Hematopoietic multipotent progenitor cell treated with erythropoietin and hydrocortisone succinate and interleukin-3 and kit ligand, for 6 days (in vitro differentiated cells): ENCODE measurements at regions not wholly inside any gene's neighbourhood (a gene's known extent, or its start where the extent isn't known, plus 50 kb on each side); places are given as distances from the start of the nearest gene placed in this dataset.
A peak's percentile ranks its signal among the peaks of the same experiment; 100 is the strongest.

ENCODE experiments used
- DNase-seq: peaks from one replicate; pipeline ENCODE4 v3.0.0-alpha.2; 2015

DNA sequence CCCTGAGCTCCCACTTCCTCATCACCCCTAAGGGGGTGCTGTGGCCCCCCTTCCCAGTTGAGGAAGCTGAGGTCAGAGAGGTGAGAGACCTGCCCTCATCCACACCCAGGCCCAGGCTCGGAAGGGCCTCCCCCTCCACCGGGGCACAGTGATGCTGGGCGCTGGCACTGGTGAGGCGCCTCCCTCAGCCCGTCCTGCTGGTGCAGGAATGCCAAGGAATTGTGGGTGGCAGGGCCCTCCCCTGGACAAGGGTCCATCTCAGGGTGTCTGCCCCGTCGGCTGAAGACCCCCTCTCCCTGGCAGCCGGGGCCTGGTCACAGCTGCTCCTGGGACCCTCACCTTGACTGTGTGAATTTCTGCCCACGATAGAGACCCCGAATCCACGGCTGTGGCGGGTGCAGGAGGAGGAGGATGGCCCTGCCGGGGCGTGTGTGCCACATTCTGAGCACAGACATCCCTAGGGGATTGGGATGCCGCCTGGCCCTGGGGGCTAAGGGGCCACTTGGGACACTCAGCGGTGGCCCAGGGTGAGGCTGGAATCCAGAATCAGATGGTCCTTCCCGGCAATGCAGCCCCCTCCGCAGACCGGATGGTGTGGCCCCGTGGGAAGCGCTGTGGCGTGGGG lies 70.2 kb upstream of the GATA5 start:
- DNase-seq: no peak

DNA sequence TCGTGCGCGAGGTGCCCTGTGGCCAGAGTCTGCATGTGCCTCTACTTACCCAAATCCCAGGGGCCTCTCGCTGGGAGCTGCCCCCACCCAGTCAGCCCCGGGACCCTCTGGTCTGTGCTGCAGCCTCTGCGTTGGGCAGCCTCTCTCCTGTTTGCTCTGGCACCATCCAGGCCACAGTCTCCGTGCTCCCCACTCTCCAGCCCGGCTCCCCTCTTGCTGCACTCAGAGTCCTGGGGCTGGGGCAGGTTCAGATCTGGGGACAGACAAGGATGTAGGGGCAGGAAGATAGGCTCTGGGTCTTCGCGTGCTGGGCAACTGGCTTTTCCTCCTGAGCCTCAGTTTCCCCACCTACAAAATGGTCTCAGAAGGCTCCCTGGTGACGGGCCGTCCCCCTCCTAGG lies 70.8 kb upstream of the GATA5 start:
- no peak for DNase-seq

GRCh38 chr20:62547364-62547763 lies 71.6 kb upstream of the GATA5 start:
- no peak for DNase-seq

DNA sequence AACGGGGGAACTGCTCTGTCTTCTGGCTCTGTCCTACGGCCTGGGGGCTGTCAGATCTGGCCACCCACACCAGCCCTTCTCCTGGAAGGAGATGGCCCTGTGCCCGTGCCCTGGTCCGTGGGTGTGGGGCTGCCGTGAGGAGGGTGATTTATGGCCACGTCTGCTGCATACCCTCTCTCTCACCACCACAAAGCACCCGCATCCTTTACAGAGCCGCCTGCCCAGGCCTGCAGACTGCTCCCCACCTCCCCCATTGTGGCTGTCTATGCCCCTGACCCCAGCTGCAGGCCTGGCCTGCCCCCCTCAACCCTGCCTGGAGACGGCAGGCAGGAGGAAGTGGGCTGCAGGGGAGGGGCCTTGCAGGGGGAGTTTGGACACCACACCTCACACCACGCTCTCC lies 72.7 kb upstream of the GATA5 start:
- no peak for DNase-seq

GRCh38 chr20:62549029-62549428 lies 73.2 kb upstream of the GATA5 start:
- DNase-seq: no peak

GRCh38 chr20:62549499-62550086 lies 73.8 kb upstream of the GATA5 start:
- no peak for DNase-seq

DNA sequence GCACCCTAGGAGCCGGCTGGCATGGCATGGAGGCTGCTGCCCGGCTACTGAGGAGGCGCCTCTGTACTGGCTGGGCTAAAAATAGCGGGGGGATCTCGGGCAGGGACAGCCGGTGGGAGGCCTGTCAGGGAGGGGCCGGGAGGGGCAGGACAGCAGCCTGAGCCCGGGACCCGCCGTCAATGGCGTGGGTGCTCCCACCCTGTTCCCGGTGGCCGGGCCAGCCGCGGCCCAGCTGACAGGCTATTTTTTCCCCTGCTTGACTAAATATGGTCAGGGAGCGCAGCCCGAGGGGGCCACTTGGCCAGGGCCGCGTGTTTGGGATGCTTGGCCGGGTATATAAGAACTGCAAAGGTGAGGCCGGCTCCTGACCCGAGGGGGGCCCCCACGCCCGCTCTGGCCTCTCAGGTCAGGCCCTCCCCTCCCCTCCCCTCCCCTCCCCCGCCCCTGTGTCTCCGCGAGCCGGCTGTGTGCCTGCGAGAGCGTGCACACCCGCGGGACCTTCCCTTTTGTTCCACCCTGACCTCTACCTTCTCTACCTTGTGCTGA lies 74.4 kb upstream of the GATA5 start:
- no peak for DNase-seq

- DNase-seq: no peak
These were observed 75.9 kb upstream of the GATA5 start for GRCh38 chr20:62551407-62552323.

GRCh38 chr20:62552613-62553012 lies 76.8 kb upstream of the GATA5 start:
- no peak for DNase-seq

- no peak for DNase-seq
These were observed 77.5 kb upstream of the GATA5 start for GRCh38 chr20:62553136-62553837.

- no peak for DNase-seq
These were observed 78.0 kb upstream of the GATA5 start for GRCh38 chr20:62553838-62554161.

DNA sequence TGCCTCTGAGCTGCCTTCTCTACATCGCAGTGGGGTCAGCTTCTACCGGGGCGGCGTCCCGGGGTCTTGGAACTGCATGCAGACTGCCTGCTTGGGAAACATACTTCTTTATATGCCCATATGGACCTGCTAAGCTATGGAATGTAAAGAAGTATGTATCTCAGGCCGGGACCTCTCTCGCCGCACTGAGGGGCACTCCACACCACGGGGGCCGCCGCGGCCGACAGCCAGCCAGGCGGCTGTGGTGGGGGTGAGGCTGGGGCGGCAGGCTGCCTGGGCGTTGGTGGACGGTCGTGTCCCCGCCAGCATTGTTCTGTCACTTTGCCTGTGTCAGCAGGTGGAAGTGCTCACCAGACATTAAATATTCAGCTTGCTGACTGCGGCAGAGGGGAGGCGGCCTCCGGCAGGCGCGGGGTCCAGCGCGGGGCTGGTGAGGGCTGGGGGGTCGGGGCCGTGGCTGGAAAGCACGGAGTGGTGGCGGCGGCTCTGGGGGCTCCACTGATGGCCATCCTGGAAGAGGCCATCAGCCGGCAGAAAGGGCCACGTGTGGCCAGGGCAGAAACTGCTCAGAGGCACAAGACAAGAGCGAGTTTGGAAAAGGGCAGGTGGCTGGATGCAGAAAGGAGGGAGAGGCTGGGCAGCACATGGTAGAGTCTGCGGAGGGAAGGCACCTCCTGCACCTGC lies 78.6 kb upstream of the GATA5 start:
- no peak for DNase-seq

DNA sequence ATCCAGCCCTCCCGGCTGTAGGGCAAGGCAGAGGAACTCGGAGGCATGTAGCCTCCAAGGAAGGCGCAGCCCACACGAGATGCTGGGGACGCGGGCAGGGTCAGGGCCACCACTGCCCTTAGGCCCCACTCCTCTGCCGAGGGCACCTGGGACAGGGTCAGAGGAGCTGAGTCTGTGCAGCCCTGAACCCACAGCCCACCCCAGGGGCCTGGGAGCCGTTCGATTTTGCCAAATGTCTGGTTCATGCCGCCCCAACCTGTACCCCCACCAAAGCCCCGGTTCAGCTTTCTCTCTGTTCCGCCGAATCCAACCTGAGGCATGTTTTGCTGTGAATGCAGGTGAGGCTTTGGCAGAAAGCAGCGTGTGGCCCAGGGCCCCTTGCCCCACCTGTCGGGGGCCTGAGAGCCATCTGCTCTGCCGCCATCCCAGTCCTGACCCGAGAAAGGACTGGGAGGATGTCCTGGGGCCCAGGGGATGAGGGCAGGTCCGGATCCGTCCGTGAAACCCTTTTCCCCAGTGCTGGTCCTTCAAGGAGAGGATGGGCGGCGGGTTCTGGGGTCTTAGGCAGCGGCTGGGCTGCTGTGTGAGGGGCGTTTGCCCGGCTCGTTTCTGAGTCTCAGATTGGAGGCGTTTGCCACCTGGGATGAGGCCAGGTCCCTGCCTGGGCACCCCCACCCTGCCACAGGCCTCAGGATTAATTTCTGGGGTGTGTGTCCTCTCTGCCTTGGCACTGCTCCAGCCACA lies 79.3 kb upstream of the GATA5 start:
- no peak for DNase-seq

DNA sequence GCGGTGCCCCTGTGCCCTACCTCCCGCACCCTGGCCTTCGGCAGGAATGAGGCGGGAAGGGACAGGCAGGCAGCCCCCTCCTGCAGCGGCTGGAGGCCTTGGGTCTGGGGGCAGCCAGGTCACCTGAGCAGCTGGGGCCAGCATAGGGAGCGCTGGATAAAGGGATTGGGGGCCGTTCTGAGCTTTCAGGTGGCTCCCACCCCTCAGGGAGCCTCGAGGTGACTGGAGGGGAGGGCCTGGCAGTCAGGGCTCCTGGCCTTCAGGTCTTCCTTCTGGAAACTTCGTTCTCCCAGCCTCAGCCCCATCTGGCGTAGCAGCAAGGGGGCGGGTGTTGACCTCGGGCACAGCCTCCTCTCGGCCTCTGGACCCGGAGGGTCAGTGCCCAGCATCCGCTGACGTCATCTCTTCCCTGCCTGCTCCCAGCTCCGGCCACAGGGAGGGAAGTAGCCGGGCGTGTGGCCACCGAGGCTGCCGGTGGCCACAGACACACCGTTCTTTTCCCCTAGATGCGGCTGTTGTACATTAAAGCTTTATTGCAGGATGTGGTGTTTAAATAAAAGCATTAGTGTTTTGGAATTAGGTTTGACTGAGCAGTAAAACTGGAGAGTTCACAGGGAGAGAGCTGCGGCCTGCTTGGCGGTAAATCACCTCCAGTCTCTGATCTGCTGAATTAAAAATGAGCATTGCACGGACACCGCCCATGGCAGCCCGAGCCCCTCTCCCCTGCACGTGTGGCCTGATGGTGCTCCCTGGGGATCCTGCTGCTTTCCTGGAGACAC lies 80.0 kb upstream of the GATA5 start:
- DNase-seq: no peak

DNA sequence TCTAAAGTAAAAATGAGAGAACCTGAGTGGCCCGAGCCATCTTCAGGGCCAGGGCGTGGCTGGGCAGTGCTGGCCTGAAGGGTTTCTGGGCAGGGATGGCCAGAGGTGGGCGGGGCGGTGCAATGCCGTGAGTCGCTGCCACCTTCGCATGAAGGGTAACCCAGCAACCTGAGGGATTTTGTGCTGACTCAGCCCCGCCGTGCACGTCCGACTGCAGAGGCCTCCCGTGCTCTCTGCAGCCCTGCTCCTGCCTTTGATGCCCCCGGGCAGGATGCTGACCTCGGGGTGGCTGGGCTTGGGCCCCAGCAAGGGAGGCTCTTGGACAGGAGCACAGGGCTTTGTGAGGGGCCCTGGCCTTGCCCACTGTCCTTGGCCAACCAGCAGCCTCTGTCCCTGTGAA lies 81.7 kb upstream of the GATA5 start:
- no peak for DNase-seq

GRCh38 chr20:62557999-62558408 lies 82.2 kb upstream of the GATA5 start:
- DNase-seq: no peak

GRCh38 chr20:62558779-62559178 lies 83.0 kb upstream of the GATA5 start:
- DNase-seq: no peak

DNA sequence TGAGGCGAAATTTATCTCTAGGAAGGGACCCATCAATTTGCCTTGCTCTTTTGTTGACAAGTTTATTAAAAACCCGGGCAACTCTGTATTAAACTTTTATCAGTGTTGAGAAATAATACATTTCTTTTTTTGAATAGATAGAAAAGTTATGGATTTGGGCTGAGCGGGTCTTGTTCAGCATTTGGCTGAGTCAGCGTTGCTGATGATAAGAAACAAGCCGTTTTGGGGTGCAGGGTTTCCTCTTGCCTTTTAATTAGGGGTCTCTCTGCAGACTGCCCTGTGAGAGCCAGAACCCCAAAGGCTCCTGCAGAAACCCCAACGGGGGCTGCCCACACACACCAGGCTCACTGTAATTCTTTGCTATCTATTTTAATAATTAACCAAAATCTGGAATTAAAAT lies 82.1 kb upstream of the SLCO4A1 start:
- peak; percentile 46 for DNase-seq

- DNase-seq: no peak
These were observed 81.1 kb upstream of the SLCO4A1 start for GRCh38 chr20:62561182-62561581.

- DNase-seq: no peak
These were observed 80.4 kb upstream of the SLCO4A1 start for GRCh38 chr20:62561948-62562347.

DNA sequence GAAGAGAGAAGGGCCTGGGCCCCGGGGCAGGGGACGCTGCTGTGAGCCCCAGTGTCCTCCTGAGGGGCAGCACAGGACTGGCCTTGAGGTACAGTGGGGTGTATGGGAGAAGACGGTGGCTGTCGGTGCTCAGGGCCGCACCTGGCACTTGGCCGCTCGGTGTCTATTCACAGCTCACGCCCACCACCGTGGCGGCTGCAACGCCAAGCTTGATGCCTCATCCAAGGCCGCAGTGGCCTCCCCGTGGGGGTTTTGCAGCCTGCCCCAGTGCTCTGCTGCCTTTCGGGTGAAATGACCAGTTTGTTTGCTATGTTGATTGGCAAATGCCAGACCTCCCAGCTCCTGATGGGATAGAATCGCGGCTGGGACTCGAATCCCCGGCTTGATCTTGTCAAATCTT lies 79.5 kb upstream of the SLCO4A1 start:
- DNase-seq: no peak
